K562 (cell line): ENCODE measurements at regions not wholly inside any gene's neighbourhood (a gene's known extent, or its start where the extent isn't known, plus 50 kb on each side); places are given as distances from the start of the nearest gene placed in this dataset.

Experiments used
- ATAC-seq: fragments of 200-7000 bp; cut with Tn5 transposase; 3 replicates; pipeline ENCODE4 v1.9.1; 2020; ENCODE audit warnings: moderate library complexity
- BruUV-seq: library from RNA; stranded (reverse); fragments of 400-500 nt; replicated peaks from 2 replicates; lab custom pipeline; 2021; lab: Mats Ljungman, UMichigan
- CTCF ChIA-PET: fragments of 300-600 bp; formaldehyde crosslinking; extraction: SDS; loops from one replicate; lab custom pipeline; 2021; ENCODE audit warnings: low intra/inter-chr PET ratio; lab: Yijun Ruan, JAX
- POLR2A ChIA-PET: fragments of 300-600, 350-650 bp; sonication (Branson Sonifier 250); formaldehyde crosslinking; extraction: SDS; loops from one replicate; lab custom pipeline; 2021; ENCODE audit warnings: antibody characterized with exemption, inconsistent platforms; lab: Yijun Ruan, JAX
- DNase-seq, 4 experiments: peaks; one replicate each; pipeline versions ENCODE4 v3.0.0 to v3.0.0-alpha.2; 2011 to 2018; ENCODE audit warnings: low spot score in 3 of 4, mixed read lengths in 3 of 4; ENCODE audit errors: extremely low read depth in 1 of 4
- FAIRE-seq: peaks from 2 replicates; lab custom pipeline; 2011; peaks lifted over from hg19 to GRCh38; lab: Jason Lieb, UNC
- H2AFZ ChIP-seq: 2 replicates; pipeline ENCODE4 v1.6.0; 2011; ENCODE audit warnings: low read depth, low read length, control low read depth, inconsistent platforms
- H3K27ac ChIP-seq: fragments of 200-600 bp; 3 replicates; pipeline ENCODE4 v1.8.0; 2011; ENCODE audit warnings: low read depth, mild to moderate bottlenecking, control low read depth, inconsistent platforms, low read length, moderate library complexity, mixed read lengths; ENCODE audit errors: extremely low read depth
- H3K27me3 ChIP-seq, 2 experiments: fragments of 300-600 bp in 1 of 2; 2 replicates in 1 of 2; 3 replicates in 1 of 2; pipeline versions ENCODE4 v1.6.0 to v1.8.0; 2011; ENCODE audit warnings: inconsistent platforms in 2 of 2, low read length in 2 of 2, mild to moderate bottlenecking in 1 of 2, mixed read lengths in 1 of 2, moderate library complexity in 1 of 2; ENCODE audit not compliant: control insufficient read depth in 2 of 2, insufficient read depth in 2 of 2
- H3K36me3 ChIP-seq: fragments of 300-600 bp; 3 replicates; pipeline ENCODE4 v1.8.0; 2011; ENCODE audit warnings: mild to moderate bottlenecking, low read length, inconsistent platforms; ENCODE audit not compliant: control insufficient read depth, insufficient read depth
- H3K4me1 ChIP-seq, 2 experiments: fragments of 200-600 bp in 1 of 2; replicated peaks in 1 of 2; 2 replicates in 1 of 2; 3 replicates in 1 of 2; pipeline versions ENCODE4 v1.5.1 to v1.8.0; 2011; ENCODE audit warnings: inconsistent platforms in 2 of 2, low read length in 2 of 2, mild to moderate bottlenecking in 1 of 2, mixed read lengths in 1 of 2, moderate library complexity in 1 of 2; ENCODE audit not compliant: control insufficient read depth in 2 of 2, insufficient read depth in 2 of 2
- H3K4me2 ChIP-seq: 2 replicates; pipeline ENCODE4 v1.6.1; 2011; ENCODE audit warnings: low read length, control low read depth, inconsistent platforms, mixed read lengths; ENCODE audit not compliant: insufficient read depth
- H3K4me3 ChIP-seq: fragments of 200-600 bp; sonication (generic), shearing (Covaris generic); 2 replicates; pipeline ENCODE4 v1.5.1; 2016; ENCODE audit warnings: control low read depth, inconsistent platforms
- H3K79me2 ChIP-seq: fragments of 200-600 bp; 3 replicates; pipeline ENCODE4 v1.8.0; 2011; ENCODE audit warnings: low read length, inconsistent platforms; ENCODE audit not compliant: control insufficient read depth, insufficient read depth
- H3K9ac ChIP-seq, 2 experiments: 2 replicates each; pipeline versions ENCODE4 v1.6.0 to v1.6.1; 2011; ENCODE audit warnings: low read depth in 2 of 2, low read length in 2 of 2, control low read depth in 1 of 2, inconsistent platforms in 1 of 2, mild to moderate bottlenecking in 1 of 2, mixed read lengths in 1 of 2; ENCODE audit not compliant: insufficient read depth in 1 of 2
- H3K9me1 ChIP-seq: one replicate; pipeline ENCODE4 v1.6.0; 2011; ENCODE audit warnings: inconsistent platforms, mild to moderate bottlenecking, low read length, moderate library complexity; ENCODE audit not compliant: control insufficient read depth, insufficient read depth
- H3K9me3 ChIP-seq: replicated peaks from 2 replicates; pipeline ENCODE4 v1.5.1; 2011; ENCODE audit warnings: low read depth, low read length, inconsistent platforms; ENCODE audit not compliant: control insufficient read depth, insufficient read depth
- H4K20me1 ChIP-seq: replicated peaks from 2 replicates; pipeline ENCODE4 v1.6.1; 2011; ENCODE audit warnings: low read length, inconsistent platforms, mixed read lengths; ENCODE audit not compliant: control insufficient read depth, insufficient read depth
- ATF2 ChIP-seq: sonication (generic); formaldehyde crosslinking; IDR thresholded peaks from 2 replicates; pipeline ENCODE4 v1.8.1; 2022; ENCODE audit warnings: missing genetic modification reagents
- CBX8 ChIP-seq: fragments of 200-600 bp; sonication (generic); IDR thresholded peaks from 2 replicates; pipeline ENCODE4 v1.6.1; 2012; ENCODE audit warnings: borderline replicate concordance, mixed run types, low read depth, mild to moderate bottlenecking, moderate library complexity, mixed read lengths, low read length, control low read depth, inconsistent platforms; ENCODE audit not compliant: poor library complexity, severe bottlenecking; ENCODE audit errors: extremely low read depth
- CREM ChIP-seq: IDR thresholded peaks from 2 replicates; pipeline ENCODE4 v1.6.1; 2014; ENCODE audit warnings: antibody characterized with exemption, low read depth
- DIDO1 ChIP-seq: fragments of 450-650 bp; IDR thresholded peaks from 2 replicates; pipeline ENCODE4 v1.6.1; 2016; ENCODE audit warnings: low read depth, missing biosample characterization, missing genetic modification characterization
- FOSL1 ChIP-seq: fragments of 200-800 bp; sonication (Bioruptor generic); conservative IDR thresholded peaks from 2 replicates; pipeline ENCODE4 v1.6.1; 2016; ENCODE audit warnings: missing genetic modification characterization, missing compliant biosample characterization
- GATA2 ChIP-seq: sonication (generic); formaldehyde crosslinking; IDR thresholded peaks from 2 replicates; pipeline ENCODE4 v1.4.0; 2020; ENCODE audit warnings: mild to moderate bottlenecking, missing genetic modification reagents
- GTF2F1 ChIP-seq: IDR thresholded peaks from 2 replicates; pipeline ENCODE4 v1.6.1; 2011; ENCODE audit warnings: low read depth, low read length, improper control_type of control experiment
- HDAC1 ChIP-seq, 2 experiments: fragments of 450-650 bp; IDR thresholded peaks; 2 replicates each; pipeline ENCODE4 v1.6.1; 2016 to 2017; ENCODE audit warnings: inconsistent platforms in 1 of 2, mild to moderate bottlenecking in 1 of 2, moderate library complexity in 1 of 2
- HOMEZ ChIP-seq: fragments of 250-450 bp; sonication (Bioruptor Pico); IDR thresholded peaks from 2 replicates; pipeline ENCODE4 v1.4.0; 2020; ENCODE audit warnings: mild to moderate bottlenecking, moderate library complexity
- MEF2D ChIP-seq: conservative IDR thresholded peaks from 2 replicates; pipeline ENCODE4 v1.6.1; 2016; ENCODE audit warnings: low read depth, missing genetic modification characterization, missing compliant biosample characterization
- NBN ChIP-seq: fragments of 450-650 bp; IDR thresholded peaks from 2 replicates; pipeline ENCODE4 v1.6.1; 2016; ENCODE audit warnings: low read depth, mild to moderate bottlenecking
- NR4A1 ChIP-seq, 2 experiments: fragments of 250-450 bp in 1 of 2; fragments of 450-650 bp in 1 of 2; sonication (Bioruptor Pico) in 1 of 2; IDR thresholded peaks; 2 replicates each; pipeline versions ENCODE4 v1.4.0 to v1.6.1; 2016 to 2020; ENCODE audit warnings: mild to moderate bottlenecking in 2 of 2, missing compliant biosample characterization in 1 of 2, missing genetic modification characterization in 1 of 2, moderate library complexity in 1 of 2
- PRPF4 ChIP-seq: fragments of 200-400 bp; formaldehyde crosslinking; IDR thresholded peaks from one replicate; pipeline ENCODE4 v1.6.1; 2017; ENCODE audit warnings: low read length, low read depth, mild to moderate bottlenecking; ENCODE audit not compliant: insufficient read depth, poor library complexity, severe bottlenecking
- RBM34 ChIP-seq: fragments of 200-400 bp; formaldehyde crosslinking; IDR thresholded peaks from 2 replicates; pipeline ENCODE4 v1.6.1; 2018; ENCODE audit warnings: low read length, borderline replicate concordance; ENCODE audit not compliant: insufficient read depth
- TAF7 ChIP-seq: fragments of 450-650 bp; IDR thresholded peaks from 2 replicates; pipeline ENCODE4 v1.6.1; 2016; ENCODE audit warnings: missing genetic modification characterization, missing compliant biosample characterization
- TBL1XR1 ChIP-seq, 2 experiments: IDR thresholded peaks; 2 replicates each; pipeline ENCODE4 v1.6.1; 2012; ENCODE audit warnings: improper control_type of control experiment in 2 of 2, low read length in 2 of 2, mild to moderate bottlenecking in 1 of 2
- ZNF79 ChIP-seq: fragments of 250-450 bp; sonication (Bioruptor Pico); IDR thresholded peaks from 2 replicates; pipeline ENCODE4 v1.4.0; 2020; ENCODE audit warnings: low read depth, mild to moderate bottlenecking, moderate library complexity
- WGBS: fragments of 100-300 bp; shearing (Covaris generic); methylation state at CpG from one replicate; pipeline ENCODE4 v1.1.6; 2016; ENCODE audit warnings: low coverage, mixed read lengths; ENCODE audit not compliant: insufficient coverage; ENCODE audit errors: missing lambda C conversion rate; 5-methylcytosine and 5-hydroxymethylcytosine counted together
- in situ Hi-C: fragments of 300-500 bp; cut with MboI; formaldehyde crosslinking; loops from 4 replicates; pipeline ENCODE4 v1.15.0; 2018; ENCODE audit warnings: inconsistent platforms, mixed read lengths
- intact Hi-C: fragments of 100-400 bp; cut with micrococcal nuclease; formaldehyde crosslinking; loops from 2 replicates; pipeline ENCODE4 v1.14.2; 2022

GRCh38 chr11:69384251-69385143 lies 90.5 kb downstream of the MYEOV start (continued):
- TF ChIP-seq NR4A1 (CRISPR knock-in tag; IDR thresholded peaks at IDR 0.05) (no peak), NR4A1 (tag; IDR thresholded peaks at IDR 0.05) (no peak), HOMEZ (no peak), HDAC1 (IDR thresholded peaks at IDR 0.05) (no peak), DIDO1 (tag) (no peak), CREM (no peak), NBN (no peak)

- H3K27me3 ChIP-seq: no peaks in the 10 kb centered on the region
- H3K4me3 ChIP-seq: no peak overlapping the region
- no peak for FAIRE-seq
- in situ Hi-C loops (no loop called here), intact Hi-C loops (no loop called here)
- ChIA-PET POLR2A (interaction anchor here (0.6 to 1.1 kb wide), 2 partner anchors 9 to 135 kb away, joined by 3 to 6 read pairs; no protein-coding TSS in a partner anchor), CTCF (no interaction called here)
- no peaks in the 10 kb centered on the region for H3K9me1 ChIP-seq
- WGBS: 55% methylated on average over 6 of the region's 6 CpGs
- no peak overlapping the region for H3K27ac ChIP-seq
- H3K9ac ChIP-seq: no peak overlapping the region
- peaks cover 16% of the 10 kb centered on the region for H3K9me3 ChIP-seq
- H3K79me2 ChIP-seq: peaks cover 22% of the 10 kb centered on the region
- H2AFZ ChIP-seq: no peak overlapping the region
- no peaks in the 10 kb centered on the region for H4K20me1 ChIP-seq
- H3K36me3 ChIP-seq: no peaks in the 10 kb centered on the region; the same call in 2 of the 3 replicates
- no peak for DNase-seq
- H3K4me2 ChIP-seq: no peak overlapping the region
- BruUV-seq: no TSS peak
- H3K4me1 ChIP-seq: peaks cover 24 to 40% of the 10 kb centered on the region in 2 experiments
- ATAC-seq: no peak
- no peak for TF ChIP-seq GATA2 (CRISPR knock-in tag)
- no peak for TF ChIP-seq MEF2D (tag)
- no peak for TF ChIP-seq ZNF79 (CRISPR knock-in tag)
- no peak for TF ChIP-seq ATF2 (CRISPR knock-in tag)
- TF ChIP-seq FOSL1 (tag): no peak
- TF ChIP-seq GTF2F1: no peak
- TF ChIP-seq TAF7 (tag): no peak
- TF ChIP-seq CBX8: no peak
- no peak for TF ChIP-seq PRPF4
- no peak for TF ChIP-seq RBM34
- TF ChIP-seq TBL1XR1 (IDR thresholded peaks at IDR 0.05; ENCODE audit: low read length in 2 of 2): no peak
Measured at GRCh38 chr11:69385144-69385820, 91.3 kb downstream of the MYEOV start.
